HG02759 (cell line): ENCODE measurements at regions not wholly inside any gene's neighbourhood (a gene's known extent, or its start where the extent isn't known, plus 50 kb on each side); places are given as distances from the start of the nearest gene placed in this dataset.
"Not testable (repeated sequence)": the region's sequence is repeated elsewhere in the genome, so short reads cannot be mapped to it uniquely, and the experiment has no call there.

Source experiments
- ATAC-seq: cut with Tn5 transposase; IDR thresholded peaks from one replicate; pipeline ENCODE4 v1.9.1; 2021; ENCODE audit warnings: mild to moderate bottlenecking, moderate library complexity; ENCODE audit not compliant: unreplicated experiment

DNA sequence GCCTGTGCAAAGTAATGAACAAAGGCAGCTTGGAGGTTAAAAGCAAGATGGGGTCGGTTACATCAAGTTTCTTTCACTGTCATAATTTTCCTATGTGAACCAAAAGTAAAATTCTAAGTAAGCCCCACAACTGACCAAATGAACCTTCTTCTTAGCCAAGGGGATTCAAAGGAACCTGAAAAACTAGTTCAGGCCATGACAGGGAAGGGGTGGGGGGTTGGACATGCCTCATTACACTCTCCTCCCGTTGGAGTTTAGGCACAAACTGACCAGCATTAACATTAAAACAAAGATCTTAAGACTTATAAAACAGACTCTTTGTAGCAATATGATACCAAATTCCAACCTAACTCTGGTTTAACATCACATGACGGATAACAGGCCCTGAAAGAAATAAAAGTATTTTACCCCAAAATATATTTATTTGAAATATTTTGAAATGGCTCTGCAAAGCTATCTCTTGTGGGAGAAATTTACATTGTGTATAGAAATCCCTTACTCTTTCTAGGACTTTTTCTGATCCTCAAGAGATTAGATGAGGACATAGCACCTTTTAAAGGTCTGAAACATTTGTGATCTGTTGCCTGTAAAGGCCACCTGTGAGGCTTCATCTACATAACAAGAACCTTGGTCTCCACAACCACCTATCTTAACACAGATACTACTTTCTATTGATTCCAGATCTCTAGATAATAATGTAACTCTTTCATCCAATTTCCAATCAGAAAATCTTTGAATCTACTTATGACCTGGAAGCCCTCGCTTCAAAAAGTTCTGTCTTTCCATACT lies 1829.0 kb upstream of the MIR17HG start:
- ATAC-seq = no peak

DNA sequence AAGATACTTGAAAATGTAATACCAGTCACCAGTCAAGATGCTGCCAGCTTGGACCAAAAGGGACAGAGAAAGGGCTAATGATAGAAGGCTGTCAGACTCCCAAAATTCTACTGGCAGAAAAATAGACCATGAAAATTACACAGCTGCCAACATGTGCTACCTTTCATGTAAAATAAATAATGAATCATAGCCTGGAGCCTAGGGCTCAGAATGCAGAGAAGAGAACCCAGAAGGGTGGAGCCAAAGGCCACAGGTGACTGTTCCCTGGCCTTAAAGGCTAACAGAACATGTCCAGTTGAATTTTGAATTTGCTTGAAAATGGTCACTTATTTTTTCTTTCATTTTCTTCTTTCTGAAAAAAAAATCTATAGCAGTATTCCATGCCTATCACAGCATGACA lies 1827.0 kb upstream of the MIR17HG start:
- no peak for ATAC-seq

DNA sequence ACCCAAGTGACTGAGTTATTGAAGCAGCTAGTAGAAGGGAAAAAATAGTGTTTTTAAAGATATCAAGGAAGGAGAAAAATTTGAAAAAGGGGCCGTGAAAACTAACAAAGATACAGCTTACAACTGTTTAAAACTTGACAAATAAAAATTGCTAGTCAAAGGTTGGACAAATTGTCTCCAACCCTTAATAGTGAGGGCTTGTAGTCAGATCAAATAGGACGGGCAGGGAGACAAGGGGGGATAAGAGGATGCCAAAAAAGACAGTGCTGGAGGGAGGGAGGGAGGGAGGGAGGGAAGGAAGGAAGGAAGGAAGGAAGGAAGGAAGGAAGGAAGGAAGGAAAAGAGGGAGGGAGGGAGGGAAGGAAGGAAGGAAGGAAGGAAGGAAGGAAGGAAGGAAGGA lies 1825.8 kb upstream of the MIR17HG start:
- not testable (repeated sequence) for ATAC-seq

DNA sequence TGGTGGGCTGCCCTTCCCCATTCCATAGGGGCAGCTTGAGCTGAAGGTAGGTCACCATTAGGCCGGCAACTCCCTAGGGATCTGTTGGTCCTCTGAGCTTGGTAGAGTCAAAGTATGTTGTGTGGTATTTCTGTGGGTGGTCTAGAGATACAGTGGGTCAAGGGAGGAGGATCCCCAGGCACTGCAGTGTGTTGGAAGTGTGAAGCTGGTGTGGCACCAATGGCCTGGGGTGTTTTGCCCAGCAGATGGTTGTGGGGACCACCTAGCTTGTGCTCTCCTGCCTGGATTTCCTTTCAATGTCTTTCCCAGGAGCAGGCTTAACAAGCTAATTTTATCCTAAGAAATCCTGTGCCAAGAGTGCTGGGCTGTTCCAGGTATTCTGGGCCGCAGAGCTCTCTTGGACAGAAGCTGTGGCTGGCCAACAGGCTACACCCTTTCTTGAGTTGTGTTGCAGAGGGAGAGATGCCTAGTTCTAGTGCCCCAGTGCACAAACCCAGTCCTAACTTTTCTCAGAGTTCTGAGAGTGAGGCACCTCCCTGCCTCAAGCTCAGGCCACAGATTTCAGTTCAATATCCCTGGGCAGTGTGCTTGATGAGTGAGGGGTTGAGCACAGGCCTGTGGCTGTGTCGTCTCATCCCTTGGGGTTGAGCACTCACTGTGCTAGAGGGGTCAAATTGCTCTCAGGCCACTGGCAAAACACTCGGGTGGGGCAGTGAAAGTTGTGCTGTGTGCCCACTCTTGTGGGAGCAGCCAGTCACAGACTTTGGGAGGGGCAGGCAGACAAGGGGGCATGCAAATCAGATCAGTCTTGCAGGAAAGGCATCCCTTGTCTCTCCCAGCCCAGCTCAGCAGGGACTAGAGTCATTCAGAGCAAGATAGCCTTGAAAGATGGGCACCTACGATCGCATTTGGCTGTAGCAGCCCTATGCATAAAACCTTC lies 1806.1 kb upstream of the MIR17HG start:
- no peak for ATAC-seq

DNA sequence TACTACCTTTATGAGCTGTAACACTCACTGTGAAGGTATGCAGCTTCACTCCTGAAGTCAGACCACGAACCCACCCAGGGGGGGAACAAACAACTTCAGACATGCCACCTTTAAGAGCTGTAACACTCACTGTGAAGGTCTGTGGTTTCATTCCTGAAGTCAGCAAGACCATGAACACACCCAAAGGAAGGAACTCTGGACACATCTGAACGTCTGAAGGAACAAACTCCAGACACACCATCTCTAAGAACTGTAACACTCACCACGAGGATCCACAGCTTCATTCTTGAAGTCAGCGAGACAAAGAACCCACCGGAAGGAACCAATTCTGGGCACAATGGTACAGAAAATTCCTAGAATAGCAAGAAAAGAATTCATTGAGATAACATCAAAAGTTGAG lies 1796.5 kb upstream of the MIR17HG start:
- no peak for ATAC-seq

DNA sequence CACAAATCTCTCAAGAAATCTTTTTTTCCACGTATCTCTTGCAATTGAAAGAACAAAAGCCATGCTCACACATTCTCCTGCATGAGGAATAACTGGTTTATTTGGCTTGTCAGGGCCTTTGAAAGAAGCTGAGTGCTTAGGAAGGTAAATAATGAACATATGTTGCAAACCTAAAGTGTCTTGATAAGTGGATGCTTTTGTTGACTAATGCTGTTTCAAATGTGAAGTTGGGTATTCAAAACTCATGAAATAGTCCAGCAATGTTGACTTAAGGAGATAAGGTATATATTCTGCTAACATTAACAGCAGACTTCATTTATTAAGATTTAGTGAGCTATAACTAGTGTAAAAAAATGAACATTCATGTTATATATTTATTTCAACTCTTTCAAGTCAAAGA lies 1792.7 kb upstream of the MIR17HG start:
- no peak for ATAC-seq

DNA sequence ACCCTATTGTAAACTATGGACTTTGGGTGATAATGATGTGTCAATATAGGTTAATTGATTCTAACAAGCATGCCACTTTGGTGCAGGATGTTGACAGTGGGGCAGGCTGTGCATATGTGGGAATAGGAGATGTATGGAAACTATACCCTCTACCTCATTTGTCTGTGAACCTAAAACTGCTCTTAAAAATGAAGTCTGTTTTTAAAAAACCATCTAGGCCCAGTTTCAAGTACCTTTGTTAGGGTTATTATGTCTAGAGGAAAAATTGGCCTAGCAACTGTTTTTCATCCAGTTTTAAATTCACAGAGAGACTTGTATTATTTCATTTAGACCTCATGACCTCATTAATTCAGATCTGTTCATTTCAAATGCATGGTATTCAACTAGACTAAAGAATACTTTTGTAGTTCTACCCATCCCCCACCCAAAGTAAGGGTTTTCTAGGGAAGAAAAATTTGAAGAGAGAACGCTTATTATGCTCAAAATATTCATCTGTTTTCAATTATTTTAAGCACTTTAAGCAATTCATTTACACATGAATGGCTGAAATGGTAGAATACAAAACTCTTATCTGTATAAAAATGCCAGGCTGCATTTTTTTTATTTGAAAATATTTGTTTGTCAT lies 1781.9 kb upstream of the MIR17HG start:
- no peak for ATAC-seq

DNA sequence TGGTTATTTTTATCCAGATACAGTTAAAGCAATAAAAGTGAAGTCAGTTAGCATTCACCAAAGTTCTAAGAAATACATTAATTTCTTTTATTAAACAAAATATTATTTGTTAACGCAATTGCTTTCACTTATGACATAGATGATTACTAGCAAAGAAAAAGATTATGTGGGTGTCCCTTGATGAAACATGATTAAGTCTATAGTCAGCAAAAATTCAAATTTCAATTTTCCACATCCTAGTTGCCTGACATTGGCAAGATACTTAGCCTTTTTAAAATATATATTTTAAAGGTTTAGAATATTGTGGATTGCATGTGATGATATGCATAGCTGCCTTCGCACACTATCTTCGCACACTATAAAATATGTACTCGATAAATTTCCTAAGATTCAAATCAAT lies 1780.5 kb upstream of the MIR17HG start:
- ATAC-seq = no peak

DNA sequence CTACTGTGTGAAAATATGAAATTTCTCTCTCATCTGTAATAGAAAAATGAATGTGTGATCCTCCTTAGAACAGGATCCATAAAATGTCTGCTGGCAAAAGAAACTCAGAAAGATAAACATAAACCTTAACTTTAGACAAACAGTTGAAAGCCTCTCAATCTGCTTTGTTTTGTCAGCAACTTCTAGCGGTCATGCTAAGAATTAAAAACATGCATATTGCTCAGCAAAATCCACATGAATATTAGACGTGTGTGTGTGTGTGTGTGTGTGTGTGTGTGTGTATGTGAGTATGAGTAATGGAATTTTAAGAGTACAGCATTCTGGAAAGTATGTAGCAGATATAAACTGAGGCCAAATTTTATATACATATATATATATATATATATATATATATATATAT lies 1779.2 kb upstream of the MIR17HG start:
- no peak for ATAC-seq

DNA sequence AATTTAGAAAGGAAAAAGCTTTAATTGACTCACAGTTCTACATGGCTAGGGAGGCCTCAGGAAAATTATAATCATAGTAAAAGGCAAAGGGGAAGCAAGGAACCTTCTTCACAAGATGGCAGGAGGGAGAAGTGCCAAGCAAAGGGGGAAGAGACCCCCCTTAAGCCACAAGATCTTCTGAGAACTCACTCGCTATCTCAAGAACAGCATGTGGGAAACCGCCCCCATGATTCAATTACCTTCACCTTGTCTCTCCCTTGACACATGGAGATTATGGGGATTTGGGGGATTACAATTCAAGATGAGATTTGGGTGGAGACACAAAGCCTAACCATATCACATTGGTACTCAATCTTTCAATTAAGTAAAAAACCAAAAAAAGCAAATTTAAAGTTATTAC lies 1778.7 kb upstream of the MIR17HG start:
- ATAC-seq = no peak

DNA sequence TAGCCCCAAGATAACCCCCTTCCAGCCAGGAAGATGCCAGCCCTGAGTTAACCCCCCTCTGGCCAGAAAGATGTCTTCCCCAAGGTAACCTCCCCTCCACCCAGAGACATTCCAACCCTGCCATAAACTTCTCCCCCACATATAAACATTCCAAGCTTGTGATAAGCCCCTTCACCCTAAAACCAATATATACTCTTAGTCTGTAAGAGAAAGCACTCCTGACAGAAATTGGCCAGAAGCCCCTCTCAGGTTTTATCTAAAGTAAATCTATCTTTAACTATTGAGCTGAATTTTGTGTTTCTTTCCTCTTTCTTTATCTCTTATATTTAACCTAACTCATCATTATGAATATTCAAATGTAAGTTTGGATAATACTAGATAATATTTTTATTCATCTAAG lies 1775.8 kb upstream of the MIR17HG start:
- no peak for ATAC-seq

DNA sequence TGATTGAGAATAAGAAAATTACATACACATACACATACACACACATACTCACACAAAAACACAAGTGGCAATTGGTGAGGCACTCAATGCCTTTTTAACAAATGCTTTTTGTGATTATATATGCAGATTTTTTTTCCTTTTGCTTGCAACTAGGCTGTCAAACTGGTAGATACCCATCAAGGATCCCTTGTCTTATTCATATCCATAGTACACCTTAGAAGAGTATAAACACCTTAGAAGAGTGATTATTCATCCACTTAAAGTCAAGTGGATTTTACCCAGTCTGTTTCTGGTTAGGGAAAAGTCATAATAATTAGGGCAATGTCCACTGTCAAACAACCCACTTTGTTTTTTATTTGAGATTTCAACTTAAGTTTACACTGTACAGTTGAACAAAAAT lies 1773.4 kb upstream of the MIR17HG start:
- ATAC-seq = no peak

DNA sequence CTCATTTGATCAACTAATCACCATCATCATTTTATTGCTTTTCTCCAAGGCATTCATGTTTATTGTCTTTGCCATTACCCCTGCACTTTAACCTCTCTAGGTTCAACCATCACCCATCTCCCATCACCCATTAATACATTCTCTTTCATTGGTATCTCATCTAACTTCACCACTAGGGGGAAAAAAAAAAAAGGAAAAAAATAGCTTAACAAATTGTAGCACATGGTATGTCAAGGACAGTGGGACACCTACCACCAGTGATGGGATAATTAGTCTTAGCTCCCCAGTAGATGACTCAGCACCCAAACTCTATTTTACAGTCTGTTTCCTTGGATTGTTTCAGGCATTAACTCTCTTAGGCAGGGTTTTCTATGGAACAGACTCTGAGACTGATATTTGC lies 1770.2 kb upstream of the MIR17HG start:
- no peak for ATAC-seq

DNA sequence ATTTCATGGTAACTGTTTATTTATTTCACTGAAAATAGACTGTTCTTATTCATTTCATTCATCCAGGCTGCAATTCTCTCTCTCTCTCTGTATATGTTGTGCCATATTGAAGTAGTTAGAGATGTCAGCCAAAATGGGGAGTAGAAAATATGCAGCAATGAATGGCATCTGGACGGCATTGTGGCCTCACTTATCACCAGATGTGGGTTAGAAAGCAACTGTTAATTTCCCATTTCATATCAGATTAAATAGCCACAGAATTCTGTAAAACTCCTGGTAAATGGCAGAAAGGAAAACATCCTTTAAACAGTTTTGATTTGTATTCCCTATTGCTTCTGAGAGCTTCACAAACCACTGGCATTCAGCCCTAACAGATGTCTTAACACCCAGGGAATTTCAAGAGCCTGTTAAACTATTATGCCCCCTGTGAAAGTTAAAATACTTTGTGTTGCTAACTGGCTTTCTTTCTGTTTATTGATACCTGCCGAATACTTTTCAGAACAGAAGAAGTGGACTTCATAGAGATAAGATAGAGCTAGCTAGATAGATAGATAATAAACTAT lies 1763.3 kb upstream of the MIR17HG start:
- no peak for ATAC-seq

DNA sequence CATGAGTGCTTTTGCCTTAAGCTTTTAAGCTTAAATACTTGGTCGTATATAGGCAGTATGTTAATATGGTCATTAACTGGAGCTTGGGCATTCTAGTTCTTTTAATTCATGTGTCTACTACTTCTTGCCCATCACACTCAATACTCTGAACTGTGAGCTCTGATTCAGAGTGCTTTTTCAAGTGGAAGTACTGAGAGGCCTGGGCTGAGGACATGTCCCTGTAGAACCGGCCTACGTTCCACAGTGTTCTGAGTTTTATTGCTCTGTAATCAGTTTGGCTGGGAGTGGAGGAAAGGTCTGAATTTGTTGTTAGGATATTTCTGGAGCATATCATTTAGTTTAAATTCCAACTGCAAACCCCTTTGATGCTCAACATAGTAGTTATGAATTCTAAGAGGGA lies 1744.8 kb upstream of the MIR17HG start:
- ATAC-seq = no peak

DNA sequence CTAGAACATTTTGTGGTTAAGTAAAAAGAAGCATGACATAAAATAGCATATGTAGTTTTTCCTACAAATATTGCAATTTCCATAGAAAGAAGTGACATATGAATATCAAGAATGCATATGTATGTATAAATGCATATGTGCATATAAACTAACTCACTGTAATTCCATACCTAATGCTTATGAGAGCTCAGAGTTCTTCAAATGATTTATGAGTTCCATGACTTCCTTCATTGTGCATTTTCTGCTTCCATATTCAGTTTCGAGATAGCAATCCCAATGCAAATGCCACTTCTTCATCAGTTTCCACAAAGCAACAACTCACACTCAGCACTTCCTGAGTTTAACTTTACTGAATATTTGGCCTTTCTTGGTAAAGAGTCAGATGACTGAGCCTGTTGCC lies 1744.3 kb upstream of the MIR17HG start:
- no peak for ATAC-seq

DNA sequence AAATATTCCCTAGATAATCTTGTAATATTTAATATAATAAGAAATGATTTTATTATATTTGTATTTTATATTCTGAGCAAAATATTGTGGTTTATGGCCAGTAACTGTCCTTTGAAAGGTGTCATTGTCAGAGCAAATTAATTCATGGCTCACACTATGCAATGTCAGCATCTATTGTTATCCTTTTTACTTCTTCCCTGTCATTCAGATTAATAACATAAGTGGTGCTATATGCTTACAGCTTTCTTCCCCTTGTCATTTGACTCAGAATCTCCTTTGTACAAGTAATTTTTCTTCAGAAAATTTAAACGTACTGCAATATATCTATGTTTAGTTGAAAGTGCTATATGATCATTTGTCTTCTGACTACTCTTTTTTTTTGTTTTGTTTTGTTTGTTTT lies 1738.2 kb upstream of the MIR17HG start:
- no peak for ATAC-seq

DNA sequence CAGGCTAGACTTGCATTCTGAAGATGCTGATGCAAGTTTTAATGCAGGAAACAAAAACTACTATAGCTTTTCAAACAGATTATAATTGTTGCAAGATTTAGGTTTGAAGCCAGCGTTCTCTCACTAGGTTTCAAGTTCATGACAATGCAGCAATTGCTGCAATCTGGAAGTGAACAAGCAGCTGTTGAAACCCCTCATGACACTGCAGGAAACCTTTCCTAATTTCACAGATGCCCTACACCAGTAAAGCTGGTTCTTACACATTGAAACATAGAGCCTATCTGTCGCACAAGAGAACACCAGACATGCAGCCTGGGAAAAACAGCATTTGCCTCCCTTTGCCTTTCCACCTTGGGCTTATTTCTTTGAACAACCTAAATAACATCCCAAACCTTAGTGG lies 1737.2 kb upstream of the MIR17HG start:
- no peak for ATAC-seq

DNA sequence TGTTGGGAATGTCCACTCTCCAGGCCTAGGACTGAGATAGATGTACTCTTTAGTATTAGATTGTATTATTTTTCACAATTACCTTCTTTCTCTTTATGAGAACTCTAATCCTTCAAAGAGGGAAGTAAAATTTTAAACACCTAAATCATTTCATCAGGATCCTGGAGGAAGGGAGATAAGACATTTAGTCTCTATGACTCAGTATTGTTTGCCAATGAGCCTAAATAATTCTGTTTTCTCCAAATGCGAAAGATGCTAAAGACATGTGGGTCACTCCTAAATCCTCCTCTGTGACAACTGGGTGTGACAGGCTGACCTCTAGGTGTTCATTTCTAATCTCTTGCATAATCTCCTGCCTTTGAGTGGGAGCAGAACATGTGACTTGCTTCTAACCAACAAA lies 1736.6 kb upstream of the MIR17HG start:
- no peak for ATAC-seq

DNA sequence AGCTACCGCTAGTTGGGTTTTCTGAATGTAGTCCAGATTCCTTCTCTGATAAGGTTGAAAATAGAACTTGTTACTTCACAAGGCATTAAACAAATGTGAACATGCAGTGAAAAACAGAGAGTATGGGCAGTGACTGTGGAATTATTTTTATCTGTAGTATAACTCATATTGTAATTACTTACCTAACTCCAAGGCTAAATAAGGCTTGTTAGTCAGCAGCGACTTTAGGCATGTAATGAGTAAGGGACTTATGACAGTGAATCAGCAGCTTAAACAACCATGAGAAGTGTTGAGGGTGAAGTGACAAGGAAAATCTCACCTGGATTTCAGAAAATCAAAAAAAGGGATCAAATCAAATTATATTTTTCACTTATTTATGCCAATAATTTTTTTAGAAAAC lies 1719.5 kb upstream of the MIR17HG start:
- no peak for ATAC-seq

DNA sequence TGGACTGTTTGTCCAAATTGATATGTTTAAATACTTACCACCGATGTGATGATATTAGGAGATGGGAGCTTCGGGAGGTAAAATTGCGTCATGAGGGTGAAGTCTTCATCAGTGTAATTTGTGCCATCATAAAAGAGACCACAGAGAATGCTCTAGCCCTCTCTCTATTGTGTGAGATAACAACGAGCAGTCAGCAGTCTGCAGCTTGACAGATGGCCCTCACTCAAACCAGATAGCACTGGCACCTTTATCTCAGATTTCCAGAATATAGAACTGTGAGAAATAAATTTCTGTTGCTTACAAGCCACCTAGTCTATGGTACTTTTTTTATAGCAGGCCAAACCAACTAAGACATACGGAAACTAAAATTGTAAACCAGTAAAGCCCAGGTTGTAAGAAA lies 1718.9 kb upstream of the MIR17HG start:
- ATAC-seq = no peak
